K562 (cell line): ENCODE measurements at regions not wholly inside any gene's neighbourhood (a gene's known extent, or its start where the extent isn't known, plus 50 kb on each side); places are given as distances from the start of the nearest gene placed in this dataset.

Experiments used
- CHCHD3 ChIP-seq: fragments of 250-450 bp; sonication (Bioruptor Pico); IDR thresholded peaks from 2 replicates; pipeline ENCODE4 v2.1.2; 2022; ENCODE audit warnings: mild to moderate bottlenecking
- DPF2 ChIP-seq: fragments of 450-650 bp; IDR thresholded peaks from 2 replicates; pipeline ENCODE4 v1.6.1; 2016
- GATA2 ChIP-seq: sonication (generic); formaldehyde crosslinking; IDR thresholded peaks from 2 replicates; pipeline ENCODE4 v1.4.0; 2020; ENCODE audit warnings: mild to moderate bottlenecking, missing genetic modification reagents
- NFYB ChIP-seq: IDR thresholded peaks from 2 replicates; pipeline ENCODE4 v1.6.1; 2011; ENCODE audit warnings: mild to moderate bottlenecking, moderate library complexity; ENCODE audit not compliant: insufficient read length; ENCODE audit errors: extremely low read depth
- RBBP5 ChIP-seq: fragments of 200-600 bp; sonication (generic); IDR thresholded peaks from 2 replicates; pipeline ENCODE4 v1.6.1; 2012; ENCODE audit warnings: borderline replicate concordance, mild to moderate bottlenecking, low read length, control low read depth, inconsistent platforms; ENCODE audit not compliant: insufficient read depth, poor library complexity, severe bottlenecking
- RHOXF2B ChIP-seq: fragments of 250-450 bp; sonication (Bioruptor Pico); conservative IDR thresholded peaks from 2 replicates; pipeline ENCODE4 v1.5.1; 2021
- SP1 ChIP-seq: sonication (generic); formaldehyde crosslinking; IDR thresholded peaks from 2 replicates; pipeline ENCODE4 v1.8.1; 2022; ENCODE audit warnings: mild to moderate bottlenecking, missing genetic modification reagents
- ZNF551 ChIP-seq: fragments of 250-450 bp; sonication (Bioruptor Pico); IDR thresholded peaks from 2 replicates; pipeline ENCODE4 v1.5.0; 2021; ENCODE audit warnings: mild to moderate bottlenecking, moderate library complexity
- TF ChIP-seq, protein P1 (sequence below), 3 experiments: IDR thresholded peaks in 2 of 3; conservative IDR thresholded peaks in 1 of 3; 2 replicates each; pipeline ENCODE4 v1.5.1; 2011 to 2012; ENCODE audit warnings: low read length in 3 of 3, mild to moderate bottlenecking in 3 of 3, control low read depth in 2 of 3, improper control_type of control experiment in 1 of 3, inconsistent platforms in 1 of 3, low read depth in 1 of 3, mixed read lengths in 1 of 3, moderate library complexity in 1 of 3; ENCODE audit not compliant: insufficient read depth in 2 of 3
- TF ChIP-seq, protein P2 (sequence below): fragments of 200-400 bp; formaldehyde crosslinking; IDR thresholded peaks from 2 replicates; pipeline ENCODE4 v1.6.1; 2017; ENCODE audit warnings: mild to moderate bottlenecking, low read depth, low read length, moderate library complexity
- TF ChIP-seq, protein P3 (sequence below): IDR thresholded peaks from 3 replicates; pipeline ENCODE4 v1.6.1; 2011; ENCODE audit warnings: borderline replicate concordance, mild to moderate bottlenecking, moderate library complexity; ENCODE audit not compliant: insufficient read length; ENCODE audit errors: extremely low read depth
- TF ChIP-seq, protein P4 (sequence below): sonication (generic); formaldehyde crosslinking; IDR thresholded peaks from 2 replicates; pipeline ENCODE4 v1.8.0; 2022; ENCODE audit warnings: mild to moderate bottlenecking, low read depth, missing genetic modification reagents

DNA sequence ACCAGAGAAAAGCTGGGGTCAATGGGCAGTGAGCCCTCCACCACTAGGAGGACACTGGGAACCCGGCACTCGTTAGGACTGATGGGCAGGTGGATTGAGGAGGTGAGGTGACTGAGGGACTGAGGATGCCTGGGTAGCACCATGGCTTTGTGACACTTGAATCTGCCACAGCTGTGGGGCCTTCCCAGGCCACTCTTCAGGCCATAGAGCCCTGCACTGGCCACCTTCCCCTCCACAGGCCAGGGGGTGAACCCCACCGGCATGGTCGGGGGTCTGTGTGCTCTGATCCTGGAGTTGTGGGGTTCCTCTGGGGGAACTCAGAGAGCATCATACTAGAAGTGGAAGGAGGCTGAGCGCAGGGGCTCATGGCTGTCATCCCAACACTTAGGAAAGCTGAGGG lies 423.5 kb downstream of the ZNF536 start:
- TF ChIP-seq NFYB (no peak), ZNF551 (CRISPR knock-in tag) (no peak), RBBP5 (no peak), SP1 (CRISPR knock-in tag) (no peak), GATA2 (CRISPR knock-in tag) (no peak), RHOXF2B (CRISPR knock-in tag) (no peak), DPF2 (no peak), CHCHD3 (CRISPR knock-in tag) (no peak)
- TF ChIP-seq, protein P1, sequence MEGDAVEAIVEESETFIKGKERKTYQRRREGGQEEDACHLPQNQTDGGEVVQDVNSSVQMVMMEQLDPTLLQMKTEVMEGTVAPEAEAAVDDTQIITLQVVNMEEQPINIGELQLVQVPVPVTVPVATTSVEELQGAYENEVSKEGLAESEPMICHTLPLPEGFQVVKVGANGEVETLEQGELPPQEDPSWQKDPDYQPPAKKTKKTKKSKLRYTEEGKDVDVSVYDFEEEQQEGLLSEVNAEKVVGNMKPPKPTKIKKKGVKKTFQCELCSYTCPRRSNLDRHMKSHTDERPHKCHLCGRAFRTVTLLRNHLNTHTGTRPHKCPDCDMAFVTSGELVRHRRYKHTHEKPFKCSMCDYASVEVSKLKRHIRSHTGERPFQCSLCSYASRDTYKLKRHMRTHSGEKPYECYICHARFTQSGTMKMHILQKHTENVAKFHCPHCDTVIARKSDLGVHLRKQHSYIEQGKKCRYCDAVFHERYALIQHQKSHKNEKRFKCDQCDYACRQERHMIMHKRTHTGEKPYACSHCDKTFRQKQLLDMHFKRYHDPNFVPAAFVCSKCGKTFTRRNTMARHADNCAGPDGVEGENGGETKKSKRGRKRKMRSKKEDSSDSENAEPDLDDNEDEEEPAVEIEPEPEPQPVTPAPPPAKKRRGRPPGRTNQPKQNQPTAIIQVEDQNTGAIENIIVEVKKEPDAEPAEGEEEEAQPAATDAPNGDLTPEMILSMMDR (IDR thresholded peaks at IDR 0.05 in 2 of 3, conservative IDR thresholded peaks at IDR 0.05 in 1 of 3; ENCODE audit: insufficient read depth in 2 of 3, low read depth in 1 of 3, low read length in 3 of 3), result no peak
- TF ChIP-seq, protein P2, sequence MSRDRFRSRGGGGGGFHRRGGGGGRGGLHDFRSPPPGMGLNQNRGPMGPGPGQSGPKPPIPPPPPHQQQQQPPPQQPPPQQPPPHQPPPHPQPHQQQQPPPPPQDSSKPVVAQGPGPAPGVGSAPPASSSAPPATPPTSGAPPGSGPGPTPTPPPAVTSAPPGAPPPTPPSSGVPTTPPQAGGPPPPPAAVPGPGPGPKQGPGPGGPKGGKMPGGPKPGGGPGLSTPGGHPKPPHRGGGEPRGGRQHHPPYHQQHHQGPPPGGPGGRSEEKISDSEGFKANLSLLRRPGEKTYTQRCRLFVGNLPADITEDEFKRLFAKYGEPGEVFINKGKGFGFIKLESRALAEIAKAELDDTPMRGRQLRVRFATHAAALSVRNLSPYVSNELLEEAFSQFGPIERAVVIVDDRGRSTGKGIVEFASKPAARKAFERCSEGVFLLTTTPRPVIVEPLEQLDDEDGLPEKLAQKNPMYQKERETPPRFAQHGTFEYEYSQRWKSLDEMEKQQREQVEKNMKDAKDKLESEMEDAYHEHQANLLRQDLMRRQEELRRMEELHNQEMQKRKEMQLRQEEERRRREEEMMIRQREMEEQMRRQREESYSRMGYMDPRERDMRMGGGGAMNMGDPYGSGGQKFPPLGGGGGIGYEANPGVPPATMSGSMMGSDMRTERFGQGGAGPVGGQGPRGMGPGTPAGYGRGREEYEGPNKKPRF, result no peak
- TF ChIP-seq, protein P3, sequence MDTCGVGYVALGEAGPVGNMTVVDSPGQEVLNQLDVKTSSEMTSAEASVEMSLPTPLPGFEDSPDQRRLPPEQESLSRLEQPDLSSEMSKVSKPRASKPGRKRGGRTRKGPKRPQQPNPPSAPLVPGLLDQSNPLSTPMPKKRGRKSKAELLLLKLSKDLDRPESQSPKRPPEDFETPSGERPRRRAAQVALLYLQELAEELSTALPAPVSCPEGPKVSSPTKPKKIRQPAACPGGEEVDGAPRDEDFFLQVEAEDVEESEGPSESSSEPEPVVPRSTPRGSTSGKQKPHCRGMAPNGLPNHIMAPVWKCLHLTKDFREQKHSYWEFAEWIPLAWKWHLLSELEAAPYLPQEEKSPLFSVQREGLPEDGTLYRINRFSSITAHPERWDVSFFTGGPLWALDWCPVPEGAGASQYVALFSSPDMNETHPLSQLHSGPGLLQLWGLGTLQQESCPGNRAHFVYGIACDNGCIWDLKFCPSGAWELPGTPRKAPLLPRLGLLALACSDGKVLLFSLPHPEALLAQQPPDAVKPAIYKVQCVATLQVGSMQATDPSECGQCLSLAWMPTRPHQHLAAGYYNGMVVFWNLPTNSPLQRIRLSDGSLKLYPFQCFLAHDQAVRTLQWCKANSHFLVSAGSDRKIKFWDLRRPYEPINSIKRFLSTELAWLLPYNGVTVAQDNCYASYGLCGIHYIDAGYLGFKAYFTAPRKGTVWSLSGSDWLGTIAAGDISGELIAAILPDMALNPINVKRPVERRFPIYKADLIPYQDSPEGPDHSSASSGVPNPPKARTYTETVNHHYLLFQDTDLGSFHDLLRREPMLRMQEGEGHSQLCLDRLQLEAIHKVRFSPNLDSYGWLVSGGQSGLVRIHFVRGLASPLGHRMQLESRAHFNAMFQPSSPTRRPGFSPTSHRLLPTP, result no peak
- TF ChIP-seq, protein P4, sequence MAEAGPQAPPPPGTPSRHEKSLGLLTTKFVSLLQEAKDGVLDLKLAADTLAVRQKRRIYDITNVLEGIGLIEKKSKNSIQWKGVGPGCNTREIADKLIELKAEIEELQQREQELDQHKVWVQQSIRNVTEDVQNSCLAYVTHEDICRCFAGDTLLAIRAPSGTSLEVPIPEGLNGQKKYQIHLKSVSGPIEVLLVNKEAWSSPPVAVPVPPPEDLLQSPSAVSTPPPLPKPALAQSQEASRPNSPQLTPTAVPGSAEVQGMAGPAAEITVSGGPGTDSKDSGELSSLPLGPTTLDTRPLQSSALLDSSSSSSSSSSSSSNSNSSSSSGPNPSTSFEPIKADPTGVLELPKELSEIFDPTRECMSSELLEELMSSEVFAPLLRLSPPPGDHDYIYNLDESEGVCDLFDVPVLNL (CRISPR knock-in tag), result no peak
